Anterior cingulate cortex (tissue), 58 donors: ENCODE measurements at regions not wholly inside any gene's neighbourhood (a gene's known extent, or its start where the extent isn't known, plus 50 kb on each side); places are given as distances from the start of the nearest gene placed in this dataset.

Experiments used
- DNase-seq, 58 donors: peaks; one replicate each; lab custom pipeline; 2025; lab: John Stamatoyannopoulos, UW

GRCh38 chr6:106886081-106886843 is 88.3 kb downstream of the CD24 start:
- no peak for DNase-seq

- DNase-seq = no peak
Measured at GRCh38 chr6:106885679-106886078, 88.8 kb downstream of the CD24 start.

GRCh38 chr6:106884576-106884975 is 90.0 kb downstream of the CD24 start:
- DNase-seq = no peak

- DNase-seq = no peak
Measured at GRCh38 chr6:106883808-106884262, 90.7 kb downstream of the CD24 start.

GRCh38 chr6:106882601-106883518 is 91.7 kb downstream of the CD24 start:
- no peak for DNase-seq

GRCh38 chr6:106882138-106882537 is 92.4 kb downstream of the CD24 start:
- no peak for DNase-seq

- no peak for DNase-seq
Measured at GRCh38 chr6:106880952-106881351, 93.6 kb downstream of the CD24 start.

GRCh38 chr6:106875782-106876321 is 98.7 kb downstream of the CD24 start:
- DNase-seq = no peak

- no peak for DNase-seq
Measured at GRCh38 chr6:106874481-106874880, 100.0 kb downstream of the CD24 start.

- DNase-seq = no peak
Measured at GRCh38 chr6:106872049-106872448, 102.5 kb downstream of the CD24 start.

GRCh38 chr6:106870824-106871717 is 103.5 kb downstream of the CD24 start:
- DNase-seq = no peak

GRCh38 chr6:106870069-106870468 is 104.5 kb downstream of the CD24 start:
- DNase-seq = no peak

- no peak for DNase-seq
Measured at GRCh38 chr6:106869203-106869602, 105.3 kb downstream of the CD24 start.

- DNase-seq = peak in 1 of 58 donors; percentile 2
Measured at GRCh38 chr6:106866875-106867658, 107.5 kb downstream of the CD24 start.

GRCh38 chr6:106862858-106863257 is 111.7 kb downstream of the CD24 start:
- no peak for DNase-seq

GRCh38 chr6:106860940-106861339 is 113.6 kb downstream of the CD24 start:
- no peak for DNase-seq

GRCh38 chr6:106858653-106859092 is 115.9 kb downstream of the CD24 start:
- DNase-seq = no peak

- DNase-seq = no peak
Measured at GRCh38 chr6:106857771-106858652, 116.5 kb downstream of the CD24 start.
